GM21381 (cell line): ENCODE measurements at regions not wholly inside any gene's neighbourhood (a gene's known extent, or its start where the extent isn't known, plus 50 kb on each side); places are given as distances from the start of the nearest gene placed in this dataset.

Experiments used
- ATAC-seq: cut with Tn5 transposase; IDR thresholded peaks from one replicate; pipeline ENCODE4 v1.9.1; 2021; ENCODE audit warnings: mild to moderate bottlenecking, moderate library complexity; ENCODE audit not compliant: unreplicated experiment

- no peak for ATAC-seq
These were observed 53.5 kb upstream of the CCDC54 start for GRCh38 chr3:107323723-107324122.

GRCh38 chr3:107325446-107325845 is 51.8 kb upstream of the CCDC54 start:
- ATAC-seq = no peak
